ENCODE measurements at regions not wholly inside any gene's neighbourhood (a gene's known extent, or its start where the extent isn't known, plus 50 kb on each side); places are given as distances from the start of the nearest gene placed in this dataset.

DNA sequence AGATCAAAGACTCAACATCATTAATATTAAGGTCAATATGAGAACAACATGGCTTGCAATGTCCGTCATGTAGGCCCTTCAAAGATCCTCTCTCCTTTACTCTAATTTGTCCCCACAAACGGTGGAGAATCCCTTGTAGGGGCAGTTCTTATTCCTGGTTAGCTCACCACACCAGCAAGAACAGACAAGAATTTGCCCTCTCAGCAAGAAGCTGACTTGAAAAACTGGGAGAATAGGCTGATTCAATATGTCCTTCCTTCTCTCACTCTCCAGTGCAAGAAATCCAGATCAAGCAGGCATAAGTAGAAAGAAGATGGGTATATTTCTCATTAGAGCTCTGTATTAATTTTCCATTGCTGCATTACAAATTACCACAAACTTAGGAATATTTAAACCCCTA is 704.2 kb upstream of the SLIT2 start:
- H2AFZ ChIP-seq (ENCODE audit: low read length) = no peak overlapping the region
- H3K4me3 ChIP-seq (ENCODE audit: low read length, poor library complexity, severe bottlenecking) = no peak overlapping the region

DNA sequence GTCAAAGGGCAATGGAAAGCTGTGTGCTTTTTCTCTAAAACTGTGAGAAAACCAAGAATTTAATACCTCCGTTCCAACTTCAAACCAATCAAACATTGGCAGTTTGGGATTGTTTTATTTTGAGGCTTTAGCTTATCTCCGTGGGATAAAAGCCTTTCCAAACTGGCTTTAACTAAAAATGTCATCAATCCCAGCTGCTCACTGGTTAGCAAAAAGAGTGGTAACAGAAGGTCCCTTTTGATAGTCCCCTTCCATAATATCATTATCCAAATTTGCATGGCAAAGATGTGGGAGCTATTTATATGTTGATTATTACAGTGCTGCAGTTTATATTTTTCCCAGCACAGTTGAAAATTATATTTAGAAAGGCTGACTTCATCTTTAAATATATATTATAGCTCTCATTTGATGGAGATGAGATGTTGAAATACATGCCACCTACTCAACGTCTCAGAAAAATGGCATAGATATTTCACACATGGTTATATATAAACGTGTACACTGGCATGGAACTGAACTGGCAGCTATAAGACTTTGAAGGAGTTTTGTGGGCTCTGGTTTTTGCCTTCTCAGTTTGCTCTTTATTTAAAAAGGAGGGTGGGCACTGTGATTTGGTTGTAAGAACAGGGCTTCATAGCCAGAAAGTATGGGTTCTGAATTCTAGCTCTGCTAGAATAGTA is 707.1 kb upstream of the SLIT2 start:
- Histone ChIP-seq H3K4me1 (ENCODE audit: insufficient read depth, low read length, poor library complexity, severe bottlenecking) (no peaks in the 10 kb centered on the region), H3K4me2 (ENCODE audit: low read depth, low read length, poor library complexity, severe bottlenecking) (no peak overlapping the region), H3K79me2 (ENCODE audit: insufficient read depth, low read length) (no peaks in the 10 kb centered on the region), H3K36me3 (ENCODE audit: insufficient read depth, low read length) (no peaks in the 10 kb centered on the region), H3K9me3 (ENCODE audit: insufficient read depth, low read depth, low read length) (no peaks in the 10 kb centered on the region), H3K9ac (ENCODE audit: low read depth, low read length, poor library complexity, severe bottlenecking) (no peak overlapping the region), H4K20me1 (ENCODE audit: insufficient read depth, low read length, poor library complexity, severe bottlenecking) (no peaks in the 10 kb centered on the region), H3K4me3 (ENCODE audit: low read length, poor library complexity, severe bottlenecking) (no peak overlapping the region), H3K9me2 (replicated peaks; ENCODE audit: low read depth, low read length) (no peaks in the 10 kb centered on the region), H3F3A (ENCODE audit: low read depth) (no peaks in the 10 kb centered on the region), H2AFZ (ENCODE audit: low read length) (no peak overlapping the region), H3K27me3 (ENCODE audit: insufficient read depth, low read length, poor library complexity, severe bottlenecking) (no peaks in the 10 kb centered on the region)
- TF ChIP-seq, protein P1, sequence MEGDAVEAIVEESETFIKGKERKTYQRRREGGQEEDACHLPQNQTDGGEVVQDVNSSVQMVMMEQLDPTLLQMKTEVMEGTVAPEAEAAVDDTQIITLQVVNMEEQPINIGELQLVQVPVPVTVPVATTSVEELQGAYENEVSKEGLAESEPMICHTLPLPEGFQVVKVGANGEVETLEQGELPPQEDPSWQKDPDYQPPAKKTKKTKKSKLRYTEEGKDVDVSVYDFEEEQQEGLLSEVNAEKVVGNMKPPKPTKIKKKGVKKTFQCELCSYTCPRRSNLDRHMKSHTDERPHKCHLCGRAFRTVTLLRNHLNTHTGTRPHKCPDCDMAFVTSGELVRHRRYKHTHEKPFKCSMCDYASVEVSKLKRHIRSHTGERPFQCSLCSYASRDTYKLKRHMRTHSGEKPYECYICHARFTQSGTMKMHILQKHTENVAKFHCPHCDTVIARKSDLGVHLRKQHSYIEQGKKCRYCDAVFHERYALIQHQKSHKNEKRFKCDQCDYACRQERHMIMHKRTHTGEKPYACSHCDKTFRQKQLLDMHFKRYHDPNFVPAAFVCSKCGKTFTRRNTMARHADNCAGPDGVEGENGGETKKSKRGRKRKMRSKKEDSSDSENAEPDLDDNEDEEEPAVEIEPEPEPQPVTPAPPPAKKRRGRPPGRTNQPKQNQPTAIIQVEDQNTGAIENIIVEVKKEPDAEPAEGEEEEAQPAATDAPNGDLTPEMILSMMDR (conservative IDR thresholded peaks at IDR 0.05; ENCODE audit: low read length) = no peak

More for the DNA sequence above, 704.2 kb upstream of the SLIT2 start:
- no peak for TF ChIP-seq EZH2phosphoT487 (IDR thresholded peaks at IDR 0.05; ENCODE audit: borderline replicate concordance)
- TF ChIP-seq, protein P1 (conservative IDR thresholded peaks at IDR 0.05; ENCODE audit: low read length) = no peak
- no peaks in the 10 kb centered on the region for H4K20me1 ChIP-seq (ENCODE audit: insufficient read depth, low read length, poor library complexity, severe bottlenecking)
- H3K9me3 ChIP-seq (ENCODE audit: insufficient read depth, low read depth, low read length) = no peaks in the 10 kb centered on the region
- H3K4me2 ChIP-seq (ENCODE audit: low read depth, low read length, poor library complexity, severe bottlenecking) = no peak overlapping the region
- no peak overlapping the region for H3K9ac ChIP-seq (ENCODE audit: low read depth, low read length, poor library complexity, severe bottlenecking)
- H3K4me1 ChIP-seq (ENCODE audit: insufficient read depth, low read length, poor library complexity, severe bottlenecking) = no peaks in the 10 kb centered on the region
- H3K36me3 ChIP-seq (ENCODE audit: insufficient read depth, low read length) = no peaks in the 10 kb centered on the region
- no peaks in the 10 kb centered on the region for H3K9me2 ChIP-seq (replicated peaks; ENCODE audit: low read depth, low read length)
- H3K79me2 ChIP-seq (ENCODE audit: insufficient read depth, low read length) = no peaks in the 10 kb centered on the region
- H3K27me3 ChIP-seq (ENCODE audit: insufficient read depth, low read length, poor library complexity, severe bottlenecking) = no peaks in the 10 kb centered on the region
- H3F3A ChIP-seq (ENCODE audit: low read depth) = no peaks in the 10 kb centered on the region

DNA sequence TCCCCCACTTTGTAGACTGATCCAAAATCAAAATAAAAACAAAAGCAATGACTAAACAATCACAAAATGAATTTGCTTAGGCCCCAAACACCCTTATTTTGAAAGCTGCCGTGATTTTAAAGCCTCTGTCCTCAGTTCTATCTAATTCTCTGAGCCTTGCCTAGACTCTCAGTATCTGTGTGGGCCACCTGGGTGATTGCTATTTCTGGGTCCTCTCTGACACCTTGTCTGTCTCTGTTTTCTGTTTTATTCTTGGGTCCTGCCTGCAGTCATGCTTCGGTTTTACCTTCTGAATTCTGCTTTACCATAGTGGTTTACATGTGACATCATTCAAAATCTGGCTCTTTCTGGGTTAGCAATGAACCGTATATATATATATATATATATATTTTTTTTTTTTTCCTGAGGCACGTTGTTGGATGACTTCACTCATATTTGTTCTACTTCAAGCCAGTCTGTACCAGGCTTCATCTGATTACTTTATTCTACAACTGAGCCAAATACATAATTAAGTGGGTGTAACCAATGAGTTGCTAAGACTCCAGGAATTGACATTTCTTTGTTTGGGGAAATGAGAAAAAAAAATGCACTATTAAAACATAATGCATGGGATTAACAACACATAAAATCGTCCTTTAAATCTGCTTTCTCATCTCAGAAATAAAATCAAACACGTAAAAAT is 710.7 kb upstream of the SLIT2 start:
- Histone ChIP-seq H3K79me2 (ENCODE audit: insufficient read depth, low read length) (no peaks in the 10 kb centered on the region), H3K4me2 (ENCODE audit: low read depth, low read length, poor library complexity, severe bottlenecking) (no peak overlapping the region), H3K4me3 (ENCODE audit: low read length, poor library complexity, severe bottlenecking) (no peak overlapping the region), H3F3A (ENCODE audit: low read depth) (no peaks in the 10 kb centered on the region), H3K27me3 (ENCODE audit: insufficient read depth, low read length, poor library complexity, severe bottlenecking) (no peaks in the 10 kb centered on the region), H4K20me1 (ENCODE audit: insufficient read depth, low read length, poor library complexity, severe bottlenecking) (no peaks in the 10 kb centered on the region), H3K4me1 (ENCODE audit: insufficient read depth, low read length, poor library complexity, severe bottlenecking) (no peaks in the 10 kb centered on the region), H3K36me3 (ENCODE audit: insufficient read depth, low read length) (no peaks in the 10 kb centered on the region), H2AFZ (ENCODE audit: low read length) (no peak overlapping the region), H3K9me3 (ENCODE audit: insufficient read depth, low read depth, low read length) (no peaks in the 10 kb centered on the region), H3K9ac (ENCODE audit: low read depth, low read length, poor library complexity, severe bottlenecking) (no peak overlapping the region), H3K9me2 (replicated peaks; ENCODE audit: low read depth, low read length) (no peaks in the 10 kb centered on the region)
- TF ChIP-seq, protein P1 (conservative IDR thresholded peaks at IDR 0.05; ENCODE audit: low read length) = no peak
- no peak for TF ChIP-seq EZH2phosphoT487 (IDR thresholded peaks at IDR 0.05; ENCODE audit: borderline replicate concordance)

Data from Loucy (cell line).